PC-9 (cell line): ENCODE measurements at regions not wholly inside any gene's neighbourhood (a gene's known extent, or its start where the extent isn't known, plus 50 kb on each side); places are given as distances from the start of the nearest gene placed in this dataset.
A peak's percentile ranks its signal among the peaks of the same experiment; 100 is the strongest.

ENCODE experiments used
- BruUV-seq: library from RNA; stranded (reverse); fragments of 400-500 nt; replicated peaks from 2 replicates; lab custom pipeline; 2021; lab: Mats Ljungman, UMichigan
- CTCF ChIA-PET: fragments of 300-600 bp; sonication (Branson Sonifier 250); formaldehyde crosslinking; loops from one replicate; lab custom pipeline; 2022; ENCODE audit warnings: antibody characterized with exemption; lab: Charles Lee
- POLR2A ChIA-PET: fragments of 300-600 bp; sonication (Branson Sonifier 250); formaldehyde crosslinking; loops from one replicate; lab custom pipeline; 2022; ENCODE audit warnings: antibody characterized with exemption; ENCODE audit not compliant: unreplicated experiment; lab: Charles Lee
- DNase-seq, 2 experiments: peaks; one replicate each; pipeline versions ENCODE4 v3.0.0 to v3.0.0-alpha.2; 2015 to 2022; ENCODE audit warnings: mixed read lengths in 1 of 2
- H2AFZ ChIP-seq: fragments of 200-600 bp; sonication (generic); 2 replicates; pipeline ENCODE4 v1.8.1; 2017; ENCODE audit warnings: antibody characterized with exemption
- H3F3A ChIP-seq: fragments of 200-600 bp; sonication (generic); 2 replicates; pipeline ENCODE4 v1.8.1; 2017; ENCODE audit warnings: antibody characterized with exemption, mild to moderate bottlenecking, low read depth; ENCODE audit not compliant: insufficient read depth
- H3K27ac ChIP-seq: fragments of 200-600 bp; sonication (generic); 2 replicates; pipeline ENCODE4 v1.6.1; 2016; ENCODE audit warnings: mixed run types
- H3K27me3 ChIP-seq: fragments of 200-600 bp; sonication (generic); 2 replicates; pipeline ENCODE4 v1.6.1; 2016; ENCODE audit warnings: low read depth, mixed run types; ENCODE audit not compliant: insufficient read depth
- H3K36me3 ChIP-seq: fragments of 200-600 bp; sonication (generic); 2 replicates; pipeline ENCODE4 v1.6.1; 2016; ENCODE audit warnings: low read depth, mixed run types
- H3K4me1 ChIP-seq: fragments of 200-600 bp; sonication (generic); replicated peaks from 2 replicates; pipeline ENCODE4 v1.6.1; 2016; ENCODE audit warnings: mixed run types; ENCODE audit not compliant: insufficient read depth
- H3K4me2 ChIP-seq: fragments of 200-600 bp; sonication (generic); 2 replicates; pipeline ENCODE4 v1.6.1; 2017; ENCODE audit warnings: mixed run types
- H3K4me3 ChIP-seq: fragments of 200-600 bp; sonication (generic); 2 replicates; pipeline ENCODE4 v1.6.1; 2016; ENCODE audit warnings: mixed run types
- H3K79me2 ChIP-seq: fragments of 200-600 bp; sonication (generic); 2 replicates; pipeline ENCODE4 v1.6.1; 2017; ENCODE audit warnings: low read depth, mixed run types
- H3K9me2 ChIP-seq: fragments of 200-600 bp; sonication (generic); 2 replicates; pipeline ENCODE4 v1.8.1; 2017; ENCODE audit warnings: mild to moderate bottlenecking; ENCODE audit not compliant: insufficient read depth
- H3K9me3 ChIP-seq: fragments of 200-600 bp; sonication (generic); 2 replicates; pipeline ENCODE4 v1.8.1; 2016; ENCODE audit warnings: low read depth; ENCODE audit not compliant: insufficient read depth
- H4K20me1 ChIP-seq: fragments of 200-600 bp; sonication (generic); 2 replicates; pipeline ENCODE4 v1.8.1; 2017; ENCODE audit not compliant: insufficient read depth
- CTCF ChIP-seq: fragments of 200-600 bp; sonication (generic); conservative IDR thresholded peaks from 2 replicates; pipeline ENCODE4 v1.6.1; 2017; ENCODE audit warnings: mixed run types, antibody characterized with exemption, mild to moderate bottlenecking, moderate library complexity
- EZH2 ChIP-seq: fragments of 200-600 bp; sonication (generic); IDR thresholded peaks from 2 replicates; pipeline ENCODE4 v1.8.0; 2017; ENCODE audit warnings: antibody characterized with exemption, low read depth
- intact Hi-C: fragments of 100-400 bp; cut with micrococcal nuclease; formaldehyde crosslinking; loops from one replicate; pipeline ENCODE4 v1.10.0; 2022; ENCODE audit not compliant: unreplicated experiment

GRCh38 chr6:10042280-10042679 is 372.6 kb downstream of the TFAP2A start:
- TF ChIP-seq EZH2 (no peak), CTCF (no peak)
- Histone ChIP-seq H3K4me2 (no peak overlapping the region), H2AFZ (no peak overlapping the region), H3K9me2 (no peaks in the 10 kb centered on the region), H3F3A (no peaks in the 10 kb centered on the region), H3K4me1 (no peaks in the 10 kb centered on the region), H3K27ac (no peak overlapping the region), H3K79me2 (no peaks in the 10 kb centered on the region), H3K4me3 (no peak overlapping the region), H4K20me1 (no peaks in the 10 kb centered on the region), H3K27me3 (no peaks in the 10 kb centered on the region), H3K36me3 (no peaks in the 10 kb centered on the region), H3K9me3 (no peaks in the 10 kb centered on the region)
- intact Hi-C loops: no loop called here
- no peak for DNase-seq
- ChIA-PET POLR2A (no interaction called here), CTCF (interaction anchor here (0.7 kb wide), 1 partner anchor 9 kb away, joined by 3 read pairs; no protein-coding TSS in a partner anchor)
- BruUV-seq: no TSS peak

GRCh38 chr6:10033223-10033829 is 381.5 kb downstream of the TFAP2A start:
- no peaks in the 10 kb centered on the region for H3K9me3 ChIP-seq
- H4K20me1 ChIP-seq: no peaks in the 10 kb centered on the region
- no peaks in the 10 kb centered on the region for H3K27me3 ChIP-seq
- POLR2A ChIA-PET: interaction anchor here (0.5 to 1.4 kb wide), 6 partner anchors 9 to 522 kb away, joined by 3 to 16 read pairs (median 6); no protein-coding TSS in a partner anchor
- no peak for TF ChIP-seq CTCF
- no peak for TF ChIP-seq EZH2
- peaks cover 28% of the 10 kb centered on the region for H3K4me1 ChIP-seq
- no TSS peak for BruUV-seq
- peak; percentile 71 to 93 for DNase-seq
- no peaks in the 10 kb centered on the region for H3K9me2 ChIP-seq
- H3K79me2 ChIP-seq: no peaks in the 10 kb centered on the region
- peak overlapping the region; percentile 29; the same call in 1 of the 2 replicates for H3K4me3 ChIP-seq
- no peak overlapping the region for H2AFZ ChIP-seq
- CTCF ChIA-PET: no interaction called here
- peak overlapping the region; percentile 71 for H3K4me2 ChIP-seq
- H3K36me3 ChIP-seq: no peaks in the 10 kb centered on the region
- peaks cover 18% of the 10 kb centered on the region; the same call in 1 of the 2 replicates for H3F3A ChIP-seq
- intact Hi-C loops: loop anchor here (1.0 to 5.0 kb wide), 5 partner anchors 130 to 1051 kb away; no protein-coding TSS in a partner anchor
- peak overlapping the region; percentile 61 for H3K27ac ChIP-seq

- no peaks in the 10 kb centered on the region for H3K36me3 ChIP-seq
- no peak overlapping the region for H3K4me2 ChIP-seq
- no peaks in the 10 kb centered on the region for H3K27me3 ChIP-seq
- no peaks in the 10 kb centered on the region for H3K9me2 ChIP-seq
- ChIA-PET POLR2A (no interaction called here), CTCF (no interaction called here)
- H3F3A ChIP-seq: peaks cover 18% of the 10 kb centered on the region; the same call in 1 of the 2 replicates
- no peaks in the 10 kb centered on the region for H3K9me3 ChIP-seq
- no peak overlapping the region for H2AFZ ChIP-seq
- no peaks in the 10 kb centered on the region for H4K20me1 ChIP-seq
- no TSS peak for BruUV-seq
- no peak overlapping the region for H3K27ac ChIP-seq
- intact Hi-C loops: loop anchor here (2.0 to 5.0 kb wide), 3 partner anchors 216 to 1049 kb away; no protein-coding TSS in a partner anchor
- no peak for DNase-seq
- TF ChIP-seq EZH2 (no peak), CTCF (no peak)
- no peak overlapping the region for H3K4me3 ChIP-seq
- peaks cover 28% of the 10 kb centered on the region for H3K4me1 ChIP-seq
- H3K79me2 ChIP-seq: no peaks in the 10 kb centered on the region
Observed at GRCh38 chr6:10031617-10032016, 383.3 kb downstream of the TFAP2A start.
